HepG2 (cell line): ENCODE measurements at regions not wholly inside any gene's neighbourhood (a gene's known extent, or its start where the extent isn't known, plus 50 kb on each side); places are given as distances from the start of the nearest gene placed in this dataset.

Experiments
- ATAC-seq: fragments of 200-7000 bp; cut with Tn5 transposase; 3 replicates; pipeline ENCODE4 v1.9.1; 2020; ENCODE audit warnings: mild to moderate bottlenecking, moderate library complexity
- BruUV-seq: library from RNA; stranded (reverse); fragments of 400-500 nt; replicated peaks from 2 replicates; lab custom pipeline; 2021; lab: Mats Ljungman, UMichigan
- CTCF ChIA-PET: fragments of 300-600 bp; formaldehyde crosslinking; extraction: SDS; loops from one replicate; lab custom pipeline; 2021; ENCODE audit warnings: low total read pairs, inconsistent platforms, low intra/inter-chr PET ratio; lab: Yijun Ruan, JAX
- POLR2A ChIA-PET: fragments of 350-600 bp; sonication (Branson Sonifier 250); formaldehyde crosslinking; loops from one replicate; lab custom pipeline; 2020; ENCODE audit warnings: antibody characterized with exemption, inconsistent platforms; lab: Yijun Ruan, JAX
- DNase-seq: peaks from one replicate; pipeline ENCODE4 v3.0.0-alpha.2; 2015; ENCODE audit warnings: low spot score
- FAIRE-seq: peaks from 3 replicates; lab custom pipeline; 2011; peaks lifted over from hg19 to GRCh38; lab: Jason Lieb, UNC
- H2AFZ ChIP-seq: one replicate; pipeline ENCODE4 v1.6.1; 2011; ENCODE audit warnings: low read length, inconsistent platforms
- H3K27ac ChIP-seq: fragments of 300-600 bp; 3 replicates; pipeline ENCODE4 v1.8.0; 2011; ENCODE audit warnings: mixed run types, mild to moderate bottlenecking, mixed read lengths, low read length, inconsistent platforms; ENCODE audit not compliant: insufficient read depth; ENCODE audit errors: extremely low read length
- H3K27me3 ChIP-seq, 2 experiments: fragments of 200-600 bp in 1 of 2; 2 replicates in 1 of 2; 3 replicates in 1 of 2; pipeline versions ENCODE4 v1.6.0 to v1.8.0; 2011; ENCODE audit warnings: low read length in 2 of 2, mild to moderate bottlenecking in 2 of 2, moderate library complexity in 2 of 2, inconsistent platforms in 1 of 2; ENCODE audit not compliant: insufficient read depth in 2 of 2, control insufficient read depth in 1 of 2
- H3K36me3 ChIP-seq, 2 experiments: fragments of 200-600 bp in 1 of 2; replicated peaks in 1 of 2; 2 replicates in 1 of 2; 3 replicates in 1 of 2; pipeline versions ENCODE4 v1.5.1 to v1.8.0; 2011; ENCODE audit warnings: low read length in 2 of 2, inconsistent platforms in 1 of 2; ENCODE audit not compliant: insufficient read depth in 2 of 2, control insufficient read depth in 1 of 2
- H3K4me1 ChIP-seq: 2 replicates; pipeline ENCODE4 v1.5.1; 2012; ENCODE audit warnings: low read length, inconsistent platforms; ENCODE audit not compliant: insufficient read depth
- H3K4me2 ChIP-seq: 2 replicates; pipeline ENCODE4 v1.6.0; 2011; ENCODE audit warnings: low read depth, low read length, inconsistent platforms
- H3K4me3 ChIP-seq, 3 experiments: fragments of 200-600 bp in 1 of 3; sonication (generic), shearing (Covaris generic) in 1 of 3; replicated peaks in 1 of 3; 2 replicates each; pipeline ENCODE4 v1.5.1; 2011 to 2016; ENCODE audit warnings: low read length in 3 of 3, inconsistent platforms in 2 of 3, low read depth in 2 of 3, mild to moderate bottlenecking in 2 of 3, control low read depth in 1 of 3, mixed read lengths in 1 of 3; ENCODE audit not compliant: insufficient read depth in 1 of 3
- H3K79me2 ChIP-seq: one replicate; pipeline ENCODE4 v1.6.1; 2011; ENCODE audit warnings: low read length, inconsistent platforms; ENCODE audit not compliant: insufficient read depth
- H3K9ac ChIP-seq: 2 replicates; pipeline ENCODE4 v1.6.0; 2011; ENCODE audit warnings: mild to moderate bottlenecking, low read depth, low read length, inconsistent platforms; ENCODE audit not compliant: insufficient read depth
- H3K9me3 ChIP-seq: 2 replicates; pipeline ENCODE4 v1.5.1; 2012; ENCODE audit warnings: mild to moderate bottlenecking, low read length
- H4K20me1 ChIP-seq: 2 replicates; pipeline ENCODE4 v1.6.0; 2011; ENCODE audit warnings: inconsistent platforms, mild to moderate bottlenecking, low read length, moderate library complexity; ENCODE audit not compliant: insufficient read depth
- DNMT3B ChIP-seq: conservative IDR thresholded peaks from 2 replicates; pipeline ENCODE4 v1.6.1; 2016; ENCODE audit warnings: missing biosample characterization, control low read depth
- HNRNPK ChIP-seq: fragments of 200-400 bp; formaldehyde crosslinking; IDR thresholded peaks from 2 replicates; pipeline ENCODE4 v1.6.1; 2018; ENCODE audit warnings: low read length, low read depth, moderate library complexity, mild to moderate bottlenecking; ENCODE audit not compliant: poor library complexity, severe bottlenecking
- MATR3 ChIP-seq: sonication (generic); formaldehyde crosslinking; IDR thresholded peaks from 2 replicates; pipeline ENCODE4 v1.4.0; 2020; ENCODE audit warnings: missing genetic modification reagents
- REPIN1 ChIP-seq: sonication (generic); formaldehyde crosslinking; IDR thresholded peaks from 2 replicates; pipeline ENCODE4 v1.8.0; 2022; ENCODE audit warnings: missing genetic modification reagents, low read depth, mild to moderate bottlenecking, borderline replicate concordance
- SETDB1 ChIP-seq: sonication (generic); formaldehyde crosslinking; IDR thresholded peaks from 2 replicates; pipeline ENCODE4 v1.5.1; 2020; ENCODE audit warnings: missing genetic modification reagents, mild to moderate bottlenecking, borderline replicate concordance
- TBX2 ChIP-seq: sonication (generic); formaldehyde crosslinking; IDR thresholded peaks from 2 replicates; pipeline ENCODE4 v1.5.0; 2020; ENCODE audit warnings: missing genetic modification reagents, mild to moderate bottlenecking, borderline replicate concordance
- TCF12 ChIP-seq, 2 experiments: fragments of 450-650 bp in 1 of 2; sonication (generic) in 1 of 2; formaldehyde crosslinking in 1 of 2; IDR thresholded peaks; 2 replicates each; pipeline versions ENCODE4 v1.6.1 to v1.8.0; 2017 to 2022; ENCODE audit warnings: antibody characterized with exemption in 1 of 2, mild to moderate bottlenecking in 1 of 2, missing genetic modification reagents in 1 of 2, moderate library complexity in 1 of 2
- ZFP1 ChIP-seq: IDR thresholded peaks from 2 replicates; pipeline ENCODE4 v1.6.1; 2016
- ZNF160 ChIP-seq: sonication (generic); formaldehyde crosslinking; IDR thresholded peaks from 2 replicates; pipeline ENCODE4 v1.8.0; 2022; ENCODE audit warnings: mild to moderate bottlenecking, inconsistent platforms, missing genetic modification reagents
- in situ Hi-C: cut with HindIII; loops from 2 replicates; pipeline ENCODE4 v1.10.0; 2017; ENCODE audit warnings: low pct_unique_long_range_greater_than_20kb; ENCODE audit not compliant: extremely low pct_ligation_motif_present
- intact Hi-C: fragments of 100-400 bp; cut with micrococcal nuclease; formaldehyde crosslinking; loops from one replicate; pipeline ENCODE4 v1.10.0; 2022; ENCODE audit not compliant: unreplicated experiment
- TF ChIP-seq, protein P1 (sequence below): IDR thresholded peaks from 2 replicates; pipeline ENCODE4 v1.6.1; 2012; ENCODE audit warnings: low read length, improper control_type of control experiment
- TF ChIP-seq, protein P2 (sequence below): sonication (generic); formaldehyde crosslinking; IDR thresholded peaks from 2 replicates; pipeline ENCODE4 v1.5.1; 2020; ENCODE audit warnings: missing genetic modification reagents, mild to moderate bottlenecking, borderline replicate concordance

DNA sequence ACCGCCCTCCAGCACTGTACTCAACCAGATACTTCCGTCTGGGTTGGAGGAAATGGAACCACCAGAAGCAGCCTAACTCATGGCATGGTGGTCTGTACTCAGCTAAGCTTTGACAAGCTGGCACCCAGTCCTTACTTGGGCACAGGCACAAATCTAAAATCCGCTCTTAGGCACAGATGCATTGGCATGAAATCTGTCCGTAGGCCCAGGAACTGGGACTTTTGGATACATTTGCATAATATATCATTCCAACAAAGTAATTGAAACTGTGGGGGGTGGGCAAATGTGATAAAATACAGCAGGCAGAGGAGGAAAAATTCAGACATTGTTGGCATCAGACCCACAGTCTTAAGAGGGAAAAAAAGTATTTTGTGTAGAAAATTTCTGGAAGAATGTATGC, 75.4 kb downstream of the C3orf85 start (continued):
- TF ChIP-seq, protein P1, sequence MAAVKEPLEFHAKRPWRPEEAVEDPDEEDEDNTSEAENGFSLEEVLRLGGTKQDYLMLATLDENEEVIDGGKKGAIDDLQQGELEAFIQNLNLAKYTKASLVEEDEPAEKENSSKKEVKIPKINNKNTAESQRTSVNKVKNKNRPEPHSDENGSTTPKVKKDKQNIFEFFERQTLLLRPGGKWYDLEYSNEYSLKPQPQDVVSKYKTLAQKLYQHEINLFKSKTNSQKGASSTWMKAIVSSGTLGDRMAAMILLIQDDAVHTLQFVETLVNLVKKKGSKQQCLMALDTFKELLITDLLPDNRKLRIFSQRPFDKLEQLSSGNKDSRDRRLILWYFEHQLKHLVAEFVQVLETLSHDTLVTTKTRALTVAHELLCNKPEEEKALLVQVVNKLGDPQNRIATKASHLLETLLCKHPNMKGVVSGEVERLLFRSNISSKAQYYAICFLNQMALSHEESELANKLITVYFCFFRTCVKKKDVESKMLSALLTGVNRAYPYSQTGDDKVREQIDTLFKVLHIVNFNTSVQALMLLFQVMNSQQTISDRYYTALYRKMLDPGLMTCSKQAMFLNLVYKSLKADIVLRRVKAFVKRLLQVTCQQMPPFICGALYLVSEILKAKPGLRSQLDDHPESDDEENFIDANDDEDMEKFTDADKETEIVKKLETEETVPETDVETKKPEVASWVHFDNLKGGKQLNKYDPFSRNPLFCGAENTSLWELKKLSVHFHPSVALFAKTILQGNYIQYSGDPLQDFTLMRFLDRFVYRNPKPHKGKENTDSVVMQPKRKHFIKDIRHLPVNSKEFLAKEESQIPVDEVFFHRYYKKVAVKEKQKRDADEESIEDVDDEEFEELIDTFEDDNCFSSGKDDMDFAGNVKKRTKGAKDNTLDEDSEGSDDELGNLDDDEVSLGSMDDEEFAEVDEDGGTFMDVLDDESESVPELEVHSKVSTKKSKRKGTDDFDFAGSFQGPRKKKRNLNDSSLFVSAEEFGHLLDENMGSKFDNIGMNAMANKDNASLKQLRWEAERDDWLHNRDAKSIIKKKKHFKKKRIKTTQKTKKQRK: no peak
- TF ChIP-seq ZNF160 (CRISPR knock-in tag): no peak
- TF ChIP-seq, protein P2, sequence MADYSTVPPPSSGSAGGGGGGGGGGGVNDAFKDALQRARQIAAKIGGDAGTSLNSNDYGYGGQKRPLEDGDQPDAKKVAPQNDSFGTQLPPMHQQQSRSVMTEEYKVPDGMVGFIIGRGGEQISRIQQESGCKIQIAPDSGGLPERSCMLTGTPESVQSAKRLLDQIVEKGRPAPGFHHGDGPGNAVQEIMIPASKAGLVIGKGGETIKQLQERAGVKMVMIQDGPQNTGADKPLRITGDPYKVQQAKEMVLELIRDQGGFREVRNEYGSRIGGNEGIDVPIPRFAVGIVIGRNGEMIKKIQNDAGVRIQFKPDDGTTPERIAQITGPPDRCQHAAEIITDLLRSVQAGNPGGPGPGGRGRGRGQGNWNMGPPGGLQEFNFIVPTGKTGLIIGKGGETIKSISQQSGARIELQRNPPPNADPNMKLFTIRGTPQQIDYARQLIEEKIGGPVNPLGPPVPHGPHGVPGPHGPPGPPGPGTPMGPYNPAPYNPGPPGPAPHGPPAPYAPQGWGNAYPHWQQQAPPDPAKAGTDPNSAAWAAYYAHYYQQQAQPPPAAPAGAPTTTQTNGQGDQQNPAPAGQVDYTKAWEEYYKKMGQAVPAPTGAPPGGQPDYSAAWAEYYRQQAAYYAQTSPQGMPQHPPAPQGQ: no peak
- TF ChIP-seq ZFP1 (CRISPR knock-in tag): no peak

- Histone ChIP-seq H3K9ac (no peak overlapping the region), H3K4me2 (no peak overlapping the region), H3K27me3 (no peaks in the 10 kb centered on the region), H3K4me1 (no peaks in the 10 kb centered on the region), H2AFZ (no peak overlapping the region), H3K27ac (no peak overlapping the region), H3K79me2 (no peaks in the 10 kb centered on the region), H3K4me3 (no peak overlapping the region), H3K9me3 (no peaks in the 10 kb centered on the region), H4K20me1 (no peaks in the 10 kb centered on the region), H3K36me3 (no peaks in the 10 kb centered on the region)
- ATAC-seq (no peak), FAIRE-seq (no peak), DNase-seq (no peak)
- ChIA-PET POLR2A (no interaction called here), CTCF (no interaction called here)
- in situ Hi-C loops (no loop called here), intact Hi-C loops (no loop called here)
- TF ChIP-seq MATR3 (CRISPR knock-in tag): no peak
- TF ChIP-seq TBX2 (CRISPR knock-in tag): no peak
- no peak for TF ChIP-seq DNMT3B
- TF ChIP-seq SETDB1 (CRISPR knock-in tag): no peak
- no peak for TF ChIP-seq REPIN1
- TF ChIP-seq HNRNPK: no peak
- TF ChIP-seq TCF12 (IDR thresholded peaks at IDR 0.05): no peak
- no peak for TF ChIP-seq TCF12 (CRISPR knock-in tag; IDR thresholded peaks at IDR 0.05)
- BruUV-seq: no TSS peak
These were observed 76.8 kb downstream of the C3orf85 start for GRCh38 chr3:109213321-109213720.
